ENCODE measurements at regions not wholly inside any gene's neighbourhood (a gene's known extent, or its start where the extent isn't known, plus 50 kb on each side); places are given as distances from the start of the nearest gene placed in this dataset.

DNA sequence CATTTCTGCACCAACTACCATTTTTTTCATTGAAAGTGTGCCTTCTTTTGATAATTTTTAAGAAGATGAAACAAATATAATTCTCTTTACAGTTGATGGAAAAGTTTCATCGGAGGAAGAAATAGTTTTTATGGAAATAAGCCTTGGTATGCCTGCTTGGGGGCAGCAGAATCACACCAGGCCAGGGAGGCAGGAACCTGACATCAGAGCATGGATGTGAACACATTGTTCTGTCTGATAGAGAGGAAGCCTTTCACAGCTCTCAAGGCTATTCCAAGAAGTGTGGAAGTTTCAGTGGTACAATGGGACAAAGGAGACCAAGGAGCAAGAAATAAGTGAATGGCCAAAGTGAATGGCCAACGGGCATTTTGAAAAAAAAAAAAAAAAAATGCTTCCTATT lies 162.2 kb upstream of the KCNK2 start:
- Histone ChIP-seq H3K36me3 (ENCODE audit: control insufficient read depth, insufficient read depth, low read length) (no peaks in the 10 kb centered on the region), H3K23ac (ENCODE audit: low read depth, low read length) (no peak overlapping the region), H2BK15ac (ENCODE audit: low read depth, low read length) (no peak overlapping the region), H3K56ac (ENCODE audit: extremely low read depth, insufficient read depth, low read length) (no peak overlapping the region), H3K4me1 (ENCODE audit: control insufficient read depth, insufficient read depth, low read length) (peaks cover 6% of the 10 kb centered on the region), H3K79me1 (ENCODE audit: low read depth in 1 of 2, low read length in 2 of 2) (no peaks in the 10 kb centered on the region), H3K9me3 (ENCODE audit: control insufficient read depth, insufficient read depth, low read length) (no peaks in the 10 kb centered on the region), H2AFZ (replicated peaks; ENCODE audit: low read length, poor library complexity) (no peak overlapping the region), H3K18ac (ENCODE audit: low read depth, low read length) (no peak overlapping the region), H3K27me3 (ENCODE audit: control insufficient read depth, insufficient read depth, low read length) (no peaks in the 10 kb centered on the region), H2BK5ac (ENCODE audit: low read depth, low read length, poor library complexity, severe bottlenecking) (no peak overlapping the region), H4K8ac (ENCODE audit: low read depth in 2 of 2, low read length in 2 of 2) (no peak overlapping the region), H3K4me3 (ENCODE audit: insufficient read depth, low read depth, low read length) (no peak overlapping the region), H3K27ac (ENCODE audit: insufficient read depth, low read length) (no peak overlapping the region), H4K5ac (ENCODE audit: low read depth, low read length) (no peak overlapping the region), H2AK9ac (replicated peaks; ENCODE audit: low read depth, low read length, poor library complexity) (no peak overlapping the region), H4K91ac (ENCODE audit: insufficient read depth, low read depth, low read length) (no peak overlapping the region), H3K4me2 (ENCODE audit: low read depth, low read length) (no peak overlapping the region), H2BK20ac (ENCODE audit: low read depth, low read length) (no peak overlapping the region), H3K4ac (ENCODE audit: low read depth, low read length) (no peak overlapping the region), H2BK120ac (ENCODE audit: low read depth, low read length) (no peak overlapping the region), H3K9me1 (ENCODE audit: insufficient read depth, low read length) (no peaks in the 10 kb centered on the region), H3K9ac (ENCODE audit: low read depth, low read length) (no peak overlapping the region), H2AK5ac (ENCODE audit: low read depth, low read length) (no peak overlapping the region), H3K14ac (replicated peaks; ENCODE audit: low read depth, low read length) (no peak overlapping the region), H4K20me1 (ENCODE audit: insufficient read depth, low read length) (no peaks in the 10 kb centered on the region)
- in situ Hi-C loops (cut with MboI; ENCODE audit: low sequenced_read_pairs) = no loop called here
- ATAC-seq (ENCODE audit: low read depth) (no peak), DNase-seq (no peak)
- BruUV-seq (replicated peaks) = no TSS peak
- dilution Hi-C loops (cut with HindIII; ENCODE audit: low sequenced_read_pairs, unreplicated experiment) = no loop called here
- TF ChIP-seq BHLHE40 (IDR thresholded peaks at IDR 0.05; ENCODE audit: low read depth, low read length) = no peak
- no peak for TF ChIP-seq POLR2A (IDR thresholded peaks at IDR 0.05; ENCODE audit: low read depth, low read length)
- TF ChIP-seq MAFK (IDR thresholded peaks at IDR 0.05; ENCODE audit: low read depth, low read length) = no peak
- no peak for TF ChIP-seq SMC3 (IDR thresholded peaks at IDR 0.05; ENCODE audit: low read depth, low read length)
- TF ChIP-seq NFE2L2 (IDR thresholded peaks at IDR 0.05; ENCODE audit: low read depth, low read length) = no peak
- TF ChIP-seq FOS (IDR thresholded peaks at IDR 0.05; ENCODE audit: low read depth, low read length) = no peak
- no peak for TF ChIP-seq MAZ (IDR thresholded peaks at IDR 0.05; ENCODE audit: borderline replicate concordance, low read depth, low read length)
- no peak for TF ChIP-seq RAD21 (IDR thresholded peaks at IDR 0.05; ENCODE audit: low read length)
- TF ChIP-seq RFX5 (IDR thresholded peaks at IDR 0.05; ENCODE audit: low read depth, low read length) = no peak
- TF ChIP-seq, protein P1, sequence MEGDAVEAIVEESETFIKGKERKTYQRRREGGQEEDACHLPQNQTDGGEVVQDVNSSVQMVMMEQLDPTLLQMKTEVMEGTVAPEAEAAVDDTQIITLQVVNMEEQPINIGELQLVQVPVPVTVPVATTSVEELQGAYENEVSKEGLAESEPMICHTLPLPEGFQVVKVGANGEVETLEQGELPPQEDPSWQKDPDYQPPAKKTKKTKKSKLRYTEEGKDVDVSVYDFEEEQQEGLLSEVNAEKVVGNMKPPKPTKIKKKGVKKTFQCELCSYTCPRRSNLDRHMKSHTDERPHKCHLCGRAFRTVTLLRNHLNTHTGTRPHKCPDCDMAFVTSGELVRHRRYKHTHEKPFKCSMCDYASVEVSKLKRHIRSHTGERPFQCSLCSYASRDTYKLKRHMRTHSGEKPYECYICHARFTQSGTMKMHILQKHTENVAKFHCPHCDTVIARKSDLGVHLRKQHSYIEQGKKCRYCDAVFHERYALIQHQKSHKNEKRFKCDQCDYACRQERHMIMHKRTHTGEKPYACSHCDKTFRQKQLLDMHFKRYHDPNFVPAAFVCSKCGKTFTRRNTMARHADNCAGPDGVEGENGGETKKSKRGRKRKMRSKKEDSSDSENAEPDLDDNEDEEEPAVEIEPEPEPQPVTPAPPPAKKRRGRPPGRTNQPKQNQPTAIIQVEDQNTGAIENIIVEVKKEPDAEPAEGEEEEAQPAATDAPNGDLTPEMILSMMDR (conservative IDR thresholded peaks at IDR 0.05; ENCODE audit: low read depth, low read length) = no peak
- TF ChIP-seq, protein P2, sequence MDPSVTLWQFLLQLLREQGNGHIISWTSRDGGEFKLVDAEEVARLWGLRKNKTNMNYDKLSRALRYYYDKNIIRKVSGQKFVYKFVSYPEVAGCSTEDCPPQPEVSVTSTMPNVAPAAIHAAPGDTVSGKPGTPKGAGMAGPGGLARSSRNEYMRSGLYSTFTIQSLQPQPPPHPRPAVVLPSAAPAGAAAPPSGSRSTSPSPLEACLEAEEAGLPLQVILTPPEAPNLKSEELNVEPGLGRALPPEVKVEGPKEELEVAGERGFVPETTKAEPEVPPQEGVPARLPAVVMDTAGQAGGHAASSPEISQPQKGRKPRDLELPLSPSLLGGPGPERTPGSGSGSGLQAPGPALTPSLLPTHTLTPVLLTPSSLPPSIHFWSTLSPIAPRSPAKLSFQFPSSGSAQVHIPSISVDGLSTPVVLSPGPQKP (IDR thresholded peaks at IDR 0.05; ENCODE audit: borderline replicate concordance, low read depth, low read length) = no peak
- no peak for TF ChIP-seq CEBPB (IDR thresholded peaks at IDR 0.05; ENCODE audit: low read depth, low read length)
- TF ChIP-seq MXI1 (IDR thresholded peaks at IDR 0.05; ENCODE audit: borderline replicate concordance, low read depth, low read length) = no peak
- TF ChIP-seq, protein P3, sequence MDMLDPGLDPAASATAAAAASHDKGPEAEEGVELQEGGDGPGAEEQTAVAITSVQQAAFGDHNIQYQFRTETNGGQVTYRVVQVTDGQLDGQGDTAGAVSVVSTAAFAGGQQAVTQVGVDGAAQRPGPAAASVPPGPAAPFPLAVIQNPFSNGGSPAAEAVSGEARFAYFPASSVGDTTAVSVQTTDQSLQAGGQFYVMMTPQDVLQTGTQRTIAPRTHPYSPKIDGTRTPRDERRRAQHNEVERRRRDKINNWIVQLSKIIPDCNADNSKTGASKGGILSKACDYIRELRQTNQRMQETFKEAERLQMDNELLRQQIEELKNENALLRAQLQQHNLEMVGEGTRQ (IDR thresholded peaks at IDR 0.05; ENCODE audit: low read depth, low read length) = no peak
- ChIA-PET POLR2A (ENCODE audit: unreplicated experiment) (interaction anchor here (0.6 kb wide), 1 partner anchor 942 kb away, joined by 3 read pairs; no protein-coding TSS in a partner anchor), CTCF (interaction anchor here (0.6 to 0.7 kb wide), 4 partner anchors 66 to 259 kb away, joined by 3 to 8 read pairs (median 4); no protein-coding TSS in a partner anchor)
- WGBS, 2 experiments (ENCODE audit: extremely low coverage in 2 of 2, insufficient read length in 1 of 2) = no CpG with 5 or more reads among the region's 2 CpGs
- intact Hi-C loops (cut with micrococcal nuclease) = no loop called here

Measured in IMR-90 (cell line).